Right cardiac atrium (tissue), 5 donors: ENCODE measurements at regions not wholly inside any gene's neighbourhood (a gene's known extent, or its start where the extent isn't known, plus 50 kb on each side); places are given as distances from the start of the nearest gene placed in this dataset.

Source experiments
- ATAC-seq, 2 donors: fragments of 200-7000 bp; cut with Tn5 transposase; one replicate each; pipeline versions ENCODE4 v1.8.0 to v1.9.1; 2020; ENCODE audit warnings: moderate library complexity in 2 of 2, mild to moderate bottlenecking in 1 of 2
- DNase-seq, 3 donors: peaks; one replicate each; pipeline ENCODE4 v3.0.0-alpha.2; 2020
- H3K27ac ChIP-seq: one replicate; pipeline ENCODE4 v1.5.1; 2013; ENCODE audit warnings: mild to moderate bottlenecking, low read length, control low read depth, moderate library complexity
- H3K27me3 ChIP-seq: one replicate; pipeline ENCODE4 v1.6.1; 2013; ENCODE audit not compliant: control insufficient read depth, insufficient read depth
- H3K4me1 ChIP-seq: one replicate; pipeline ENCODE4 v1.6.1; 2013; ENCODE audit warnings: low read length; ENCODE audit not compliant: control insufficient read depth, insufficient read depth
- H3K4me3 ChIP-seq: one replicate; pipeline ENCODE4 v1.5.1; 2013; ENCODE audit warnings: low read length, control low read depth
- H3K9me3 ChIP-seq: one replicate; pipeline ENCODE4 v1.6.1; 2013; ENCODE audit warnings: low read length; ENCODE audit not compliant: control insufficient read depth
- WGBS: extraction: QIAGEN DNeasy Blood & Tissue Kit; methylation state at CpG from one replicate; pipeline ENCODE4 v1.1.7; 2013; 5-methylcytosine and 5-hydroxymethylcytosine counted together
- intact Hi-C, 4 donors: fragments of 100-400 bp; cut with DNase I; formaldehyde crosslinking; loops; one replicate each; pipeline versions ENCODE4 v1.11.0 to v1.14.0; 2022 to 2023
- donor health status: healthy with polysubstance abuse.
- donor health status: DM: no; HTN: yes; CAD: no.
- donor health status: DM: no; HTN: no; CAD: no.
- donor health status: DM: no; HTN: yes; CAD: no; lungs with severe emphysema.
- donor health status: DM: yes; HTN: yes; CAD: no.

DNA sequence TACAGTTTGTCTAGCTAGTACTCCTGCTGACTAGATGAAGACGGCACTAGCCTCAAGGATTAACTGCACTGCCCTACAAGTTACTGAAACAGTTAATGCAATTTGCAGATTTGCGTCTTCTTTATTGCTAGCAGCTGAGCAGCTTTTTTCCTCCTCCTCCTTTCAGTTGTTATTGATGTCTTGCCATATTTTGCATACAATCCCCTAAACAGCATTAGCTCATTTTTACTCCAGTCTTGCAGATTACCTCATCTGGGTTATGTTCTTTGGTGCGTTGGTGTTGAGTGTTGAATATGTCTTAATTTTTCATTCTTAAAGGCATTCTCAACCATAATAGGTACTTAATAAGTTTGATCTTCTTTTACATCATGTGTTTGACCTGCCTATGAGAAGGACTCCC, 363.4 kb upstream of the LYPLAL1 start:
- ATAC-seq, result peak in 1 of 2 donors; percentile 40
- WGBS, result 52% methylated on average over 3 of the region's 3 CpGs
- Histone ChIP-seq H3K4me1 (no peaks in the 10 kb centered on the region), H3K27me3 (no peaks in the 10 kb centered on the region), H3K9me3 (no peaks in the 10 kb centered on the region), H3K4me3 (no peak overlapping the region), H3K27ac (no peak overlapping the region)
- intact Hi-C loops, result no loop called here
- no peak for DNase-seq

DNA sequence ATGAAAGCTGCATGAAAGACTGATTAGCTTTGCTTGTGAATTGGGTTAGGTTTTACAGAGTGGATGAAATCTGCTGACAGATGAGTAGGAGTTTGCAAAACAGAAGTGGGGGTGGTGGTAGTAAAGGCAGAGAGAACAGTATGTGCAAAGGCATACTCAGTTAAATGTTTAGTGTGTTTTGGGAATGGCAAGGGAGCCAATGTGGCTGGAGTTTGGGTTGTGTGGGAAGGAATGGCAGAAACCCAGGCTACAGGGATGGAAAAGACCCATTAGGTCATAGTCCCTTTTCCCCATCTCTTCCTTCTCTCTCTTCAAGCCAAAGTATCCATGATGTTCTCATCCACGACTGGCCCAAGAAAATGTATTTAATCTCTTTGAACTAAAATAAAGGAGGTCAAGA, 362.2 kb upstream of the LYPLAL1 start:
- no peaks in the 10 kb centered on the region for H3K27me3 ChIP-seq
- peak; percentile 42 to 81 for ATAC-seq
- no peaks in the 10 kb centered on the region for H3K9me3 ChIP-seq
- no peaks in the 10 kb centered on the region for H3K4me1 ChIP-seq
- no peak overlapping the region for H3K27ac ChIP-seq
- no peak overlapping the region for H3K4me3 ChIP-seq
- intact Hi-C loops, result no loop called here
- 38% methylated on average over 1 of the region's 1 CpG for WGBS
- no peak for DNase-seq

- H3K27ac ChIP-seq, result no peak overlapping the region
Measured at GRCh38 chr1:218812360-218812759, 361.3 kb upstream of the LYPLAL1 start.

DNA sequence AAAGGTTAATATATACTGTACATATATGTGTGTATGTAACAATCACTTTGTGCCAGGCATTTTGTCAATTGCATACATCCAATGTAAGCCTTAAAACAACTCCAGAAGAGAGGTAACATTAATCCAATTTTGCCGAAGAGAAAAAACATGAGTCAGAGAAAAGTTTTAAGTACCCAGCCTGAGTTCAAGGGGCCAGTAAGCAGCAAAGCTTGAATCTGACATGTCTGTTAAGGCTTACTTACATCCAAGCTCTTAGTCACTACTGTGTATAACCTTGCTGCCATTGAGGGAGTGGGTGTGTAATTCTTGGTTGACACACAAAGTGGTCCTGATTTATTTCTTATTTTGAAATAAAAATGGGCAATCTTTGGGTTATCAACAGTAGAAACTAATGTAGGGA, 360.4 kb upstream of the LYPLAL1 start:
- no peak for ATAC-seq
- H3K27ac ChIP-seq, result no peak overlapping the region
- no peaks in the 10 kb centered on the region for H3K27me3 ChIP-seq
- intact Hi-C loops, result no loop called here
- H3K4me3 ChIP-seq, result no peak overlapping the region
- WGBS, result 61% methylated on average over 1 of the region's 1 CpG
- H3K9me3 ChIP-seq, result no peaks in the 10 kb centered on the region
- no peaks in the 10 kb centered on the region for H3K4me1 ChIP-seq
- DNase-seq, result no peak

More at GRCh38 chr1:218812360-218812759, 361.3 kb upstream of the LYPLAL1 start:
- intact Hi-C loops, result no loop called here
- no peak for ATAC-seq
- no peaks in the 10 kb centered on the region for H3K9me3 ChIP-seq
- no peak for DNase-seq
- no peaks in the 10 kb centered on the region for H3K27me3 ChIP-seq
- no peaks in the 10 kb centered on the region for H3K4me1 ChIP-seq
- WGBS, result 89% methylated on average over 6 of the region's 6 CpGs
- H3K4me3 ChIP-seq, result no peak overlapping the region

- intact Hi-C loops, result no loop called here
- Histone ChIP-seq H3K4me1 (no peaks in the 10 kb centered on the region), H3K4me3 (no peak overlapping the region), H3K9me3 (no peaks in the 10 kb centered on the region), H3K27me3 (no peaks in the 10 kb centered on the region), H3K27ac (no peak overlapping the region)
- 88% methylated on average over 2 of the region's 2 CpGs for whole genome bisulfite sequencing
- no peak for DNase-seq
- no peak for ATAC-seq
Measured at GRCh38 chr1:218815076-218815475, 358.6 kb upstream of the LYPLAL1 start.

DNA sequence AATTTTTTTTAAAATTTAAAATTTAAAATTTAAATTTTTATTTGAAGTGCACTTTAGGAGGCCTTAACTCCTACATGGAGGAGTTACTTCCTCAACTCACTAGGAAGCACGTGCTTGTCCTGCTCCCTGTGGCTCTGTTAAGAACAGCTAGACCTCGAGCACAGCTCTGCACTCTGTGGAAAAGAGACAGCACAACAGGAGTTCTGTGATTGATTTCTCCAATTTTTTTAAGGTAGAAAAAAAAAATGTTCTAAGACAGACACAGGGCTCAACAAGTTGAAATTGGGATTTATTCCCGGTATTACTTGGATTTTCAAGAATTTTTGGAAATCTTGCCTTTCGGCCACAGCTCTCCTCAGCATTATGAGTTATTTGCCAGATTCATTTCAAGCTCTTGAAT, 356.6 kb upstream of the LYPLAL1 start:
- ATAC-seq (peak in 1 of 2 donors; percentile 67), DNase-seq (no peak)
- H3K4me3 ChIP-seq, result no peak overlapping the region
- intact Hi-C loops, result no loop called here
- no peaks in the 10 kb centered on the region for H3K9me3 ChIP-seq
- H3K27me3 ChIP-seq, result no peaks in the 10 kb centered on the region
- H3K4me1 ChIP-seq, result no peaks in the 10 kb centered on the region
- H3K27ac ChIP-seq, result no peak overlapping the region
- 59% methylated on average over 4 of the region's 4 CpGs for WGBS

- Histone ChIP-seq H3K4me3 (no peak overlapping the region), H3K27ac (no peak overlapping the region), H3K27me3 (no peaks in the 10 kb centered on the region), H3K4me1 (no peaks in the 10 kb centered on the region), H3K9me3 (no peaks in the 10 kb centered on the region)
- peak; percentile 47 to 72 for ATAC-seq
- intact Hi-C loops, result no loop called here
- DNase-seq, result peak in 1 of 3 donors; percentile 45
- WGBS, result 47% methylated on average over 8 of the region's 8 CpGs
Measured at GRCh38 chr1:218817691-218818465, 355.8 kb upstream of the LYPLAL1 start.

- H3K27ac ChIP-seq, result no peak overlapping the region
- H3K9me3 ChIP-seq, result no peaks in the 10 kb centered on the region
- 81% methylated on average over 4 of the region's 4 CpGs for WGBS
- no peaks in the 10 kb centered on the region for H3K27me3 ChIP-seq
- DNase-seq, result no peak
- H3K4me3 ChIP-seq, result no peak overlapping the region
- intact Hi-C loops, result no loop called here
- no peak for ATAC-seq
- H3K4me1 ChIP-seq, result no peaks in the 10 kb centered on the region
Measured at GRCh38 chr1:218823291-218823900, 350.3 kb upstream of the LYPLAL1 start.

- intact Hi-C loops, result no loop called here
- Histone ChIP-seq H3K4me1 (no peaks in the 10 kb centered on the region), H3K4me3 (no peak overlapping the region), H3K27ac (no peak overlapping the region), H3K27me3 (no peaks in the 10 kb centered on the region), H3K9me3 (no peaks in the 10 kb centered on the region)
- DNase-seq (no peak), ATAC-seq (no peak)
Measured at GRCh38 chr1:218827486-218827885, 346.2 kb upstream of the LYPLAL1 start.

GRCh38 chr1:218828125-218828650, 345.5 kb upstream of the LYPLAL1 start:
- Histone ChIP-seq H3K27ac (no peak overlapping the region), H3K27me3 (no peaks in the 10 kb centered on the region), H3K4me3 (no peak overlapping the region), H3K9me3 (no peaks in the 10 kb centered on the region), H3K4me1 (no peaks in the 10 kb centered on the region)
- intact Hi-C loops, result no loop called here
- DNase-seq (no peak), ATAC-seq (no peak)
- 88% methylated on average over 3 of the region's 3 CpGs for WGBS

DNA sequence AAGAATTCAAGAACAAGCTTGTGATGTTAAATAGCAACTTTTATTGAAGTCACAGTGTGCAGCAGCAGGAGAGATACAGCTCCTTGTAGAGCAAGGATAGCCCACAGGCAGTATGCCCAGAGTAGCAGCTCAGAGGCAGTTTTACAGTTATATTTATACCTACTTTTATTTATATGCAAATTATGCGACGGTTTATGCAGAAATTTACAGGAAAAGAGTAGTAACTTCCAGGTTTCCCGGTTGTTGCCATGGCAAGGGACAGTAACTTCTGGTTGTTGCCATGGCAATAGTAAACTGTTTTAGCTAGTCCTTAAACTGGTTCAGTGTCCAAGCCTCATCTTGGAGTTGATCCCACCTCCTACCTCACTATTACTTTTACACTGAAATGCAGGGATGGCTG, 344.6 kb upstream of the LYPLAL1 start:
- H3K9me3 ChIP-seq, result no peaks in the 10 kb centered on the region
- DNase-seq, result no peak
- no peak overlapping the region for H3K4me3 ChIP-seq
- H3K27ac ChIP-seq, result no peak overlapping the region
- no peaks in the 10 kb centered on the region for H3K4me1 ChIP-seq
- ATAC-seq, result no peak
- H3K27me3 ChIP-seq, result no peaks in the 10 kb centered on the region
- intact Hi-C loops, result no loop called here
- 40% methylated on average over 3 of the region's 3 CpGs for WGBS
